ENCODE measurements at regions not wholly inside any gene's neighbourhood (a gene's known extent, or its start where the extent isn't known, plus 50 kb on each side); places are given as distances from the start of the nearest gene placed in this dataset.

GRCh38 chr10:108252771-108253170, 1088.3 kb upstream of the SORCS1 start:
- no peak for TF ChIP-seq ZNF121 (CRISPR knock-in tag; IDR thresholded peaks at IDR 0.05)
- no peak for TF ChIP-seq CTCF (IDR thresholded peaks at IDR 0.05)
- TF ChIP-seq USF2 (CRISPR knock-in tag; IDR thresholded peaks at IDR 0.05): no peak

All from WTC11 (cell line).